NCI-H2227 (cell line): ENCODE measurements at regions not wholly inside any gene's neighbourhood (a gene's known extent, or its start where the extent isn't known, plus 50 kb on each side); places are given as distances from the start of the nearest gene placed in this dataset.

Experiments
- DNase-seq: peaks from one replicate; lab custom pipeline; 2025; ENCODE audit not compliant: unreplicated experiment; lab: John Stamatoyannopoulos, UW

DNA sequence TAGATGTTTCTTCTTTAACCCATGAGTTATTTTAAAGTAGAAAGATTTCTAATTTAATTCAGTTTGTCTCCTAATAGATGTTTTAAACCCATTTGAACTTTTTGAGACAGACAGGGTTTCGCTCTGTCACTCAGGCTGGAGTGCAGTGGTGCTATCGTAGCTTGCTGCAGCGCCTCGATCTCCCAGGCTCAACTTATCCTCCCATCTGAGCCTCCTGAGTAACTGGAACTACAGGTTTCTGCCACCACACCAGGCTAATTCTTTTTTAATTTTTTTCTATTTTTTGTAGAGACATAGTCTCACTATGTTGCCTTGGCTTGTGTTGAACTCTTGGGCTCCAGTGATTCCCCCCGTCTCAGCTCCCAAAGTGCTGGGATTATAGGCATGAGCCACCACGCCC, 53.0 kb upstream of the RAB18 start:
- no peak for DNase-seq

DNA sequence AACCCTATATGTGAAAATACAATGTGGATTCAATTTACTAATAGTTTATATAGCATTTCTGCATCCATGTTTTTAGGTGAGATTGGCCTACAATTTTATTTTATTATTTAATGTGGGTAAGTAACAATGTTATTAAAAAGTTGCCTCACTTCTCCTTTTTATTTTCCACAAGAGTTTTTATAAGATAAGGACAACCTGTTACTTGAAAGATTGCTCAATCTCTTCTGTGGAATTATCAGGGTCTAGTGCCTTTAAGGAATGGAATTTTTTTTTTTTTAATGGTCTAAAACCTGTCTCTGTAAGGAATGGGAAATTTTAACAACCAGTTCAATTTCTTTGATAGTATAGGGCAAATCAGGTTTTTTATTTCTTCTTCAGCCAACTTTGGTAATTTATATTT, 53.9 kb upstream of the RAB18 start:
- no peak for DNase-seq

DNA sequence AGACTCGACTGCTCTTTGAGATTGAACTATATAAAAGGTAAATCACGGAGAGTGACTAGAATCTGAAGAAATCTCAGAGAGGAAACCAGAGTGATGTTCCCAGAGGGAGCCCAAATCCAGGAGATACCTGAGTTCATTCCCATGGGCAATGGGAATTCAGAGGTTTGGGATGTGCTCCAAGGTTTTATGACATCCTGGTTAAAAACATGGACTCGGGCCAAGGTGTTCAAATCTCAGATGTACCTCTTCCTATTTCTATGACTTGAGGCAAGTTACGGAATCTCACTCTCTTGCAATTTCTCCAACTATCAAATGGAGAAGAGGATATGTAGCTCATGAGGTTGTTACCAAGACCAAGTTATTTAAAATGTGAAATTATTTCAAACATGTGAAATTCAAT, 54.5 kb upstream of the RAB18 start:
- no peak for DNase-seq

DNA sequence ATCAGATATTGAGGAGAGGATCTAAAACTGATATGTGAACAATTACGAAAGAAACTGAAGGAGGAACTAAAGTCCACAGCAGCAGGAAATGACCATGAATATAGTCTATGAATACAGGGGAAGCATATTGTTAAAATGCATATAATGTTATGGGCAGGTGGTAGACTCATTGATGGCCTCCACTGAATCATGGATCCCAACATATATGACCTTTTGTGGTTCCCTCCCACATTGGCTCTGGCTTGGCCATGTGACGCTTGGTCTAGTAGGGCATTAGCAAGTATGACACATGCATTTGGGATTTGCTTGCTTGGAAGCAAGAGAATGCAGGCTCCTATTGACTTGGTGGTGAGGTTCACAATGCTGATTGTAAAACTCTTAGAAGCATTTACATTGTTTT, 55.2 kb upstream of the RAB18 start:
- DNase-seq, result no peak

DNA sequence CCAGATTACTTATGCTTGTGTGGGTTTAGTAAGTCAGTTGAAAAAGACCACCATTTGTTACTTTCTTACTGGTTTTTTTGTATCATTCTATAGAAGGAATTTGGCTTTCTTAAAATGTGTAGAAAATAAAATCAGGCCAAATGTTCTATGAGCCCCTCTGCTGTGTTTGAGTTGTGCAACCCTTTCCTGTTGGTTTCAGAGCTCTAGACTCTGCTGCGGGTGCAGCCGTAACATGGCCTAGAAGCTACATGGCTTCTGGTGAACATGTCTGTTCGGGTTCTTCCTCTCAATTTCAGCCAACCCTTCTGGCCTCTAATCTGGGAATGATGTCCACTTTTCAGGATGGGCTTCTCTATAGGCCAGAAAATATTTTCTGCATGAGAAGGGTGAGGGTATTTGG, 56.6 kb upstream of the RAB18 start:
- no peak for DNase-seq

DNA sequence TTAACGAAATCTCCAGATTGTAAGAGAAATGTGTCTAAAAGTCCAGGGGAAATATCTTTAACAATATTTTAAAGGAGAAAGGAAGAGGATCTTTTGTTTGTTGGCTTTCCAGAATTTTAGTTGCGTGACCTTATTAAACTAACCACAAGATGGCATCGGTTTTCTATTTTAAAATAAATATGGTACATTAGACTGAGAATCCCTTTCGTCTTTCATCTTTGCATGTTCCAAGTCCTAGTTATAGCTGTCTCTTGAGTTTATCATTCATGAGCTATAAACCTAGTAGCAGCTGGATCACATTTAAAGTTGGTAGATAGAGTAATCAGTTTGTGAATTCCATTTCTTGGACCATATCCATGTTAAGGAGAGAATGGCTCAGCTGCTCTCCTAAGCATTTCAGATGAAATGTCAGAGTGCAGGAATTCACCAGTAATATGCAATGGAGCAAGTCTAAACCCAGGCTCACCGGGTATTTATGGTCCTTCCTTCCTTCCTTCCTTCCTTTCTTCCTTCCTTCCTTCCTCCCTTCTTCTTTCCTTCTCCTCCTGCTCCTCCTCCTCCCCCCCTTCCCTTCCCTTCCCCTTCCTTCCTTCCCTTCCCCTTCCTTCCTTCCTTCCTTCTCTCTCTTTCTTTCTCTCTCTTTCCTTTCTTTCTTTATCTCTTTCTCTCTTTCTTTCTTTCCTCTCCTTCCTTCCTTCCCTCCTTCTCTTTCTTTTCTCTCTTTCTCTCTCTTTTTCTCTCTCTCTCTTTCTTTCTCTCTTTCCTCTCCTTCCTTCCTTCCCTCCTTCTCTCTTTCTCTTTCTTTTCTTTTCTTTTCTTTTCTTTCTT, 57.8 kb upstream of the RAB18 start:
- peak; percentile 14 for DNase-seq

DNA sequence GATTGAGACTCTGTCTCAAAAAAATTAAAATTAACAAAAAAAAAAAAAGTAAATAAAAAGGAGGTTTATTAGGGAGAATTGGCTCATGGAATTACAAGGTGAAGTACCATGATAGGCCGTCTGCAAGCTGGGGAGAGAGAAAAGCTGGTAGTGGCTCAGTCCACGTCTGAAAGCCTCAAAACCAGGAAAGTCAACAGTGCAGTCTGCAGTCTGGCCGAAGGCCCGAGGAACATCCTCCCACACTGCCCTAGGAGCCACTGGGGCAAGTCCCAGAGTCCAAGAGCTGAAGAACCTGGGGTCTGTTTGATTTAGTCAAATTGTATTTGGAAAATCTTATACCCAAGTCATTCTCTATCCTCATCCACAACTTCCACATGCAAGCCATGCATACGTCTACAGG, 59.0 kb upstream of the RAB18 start:
- DNase-seq, result no peak

DNA sequence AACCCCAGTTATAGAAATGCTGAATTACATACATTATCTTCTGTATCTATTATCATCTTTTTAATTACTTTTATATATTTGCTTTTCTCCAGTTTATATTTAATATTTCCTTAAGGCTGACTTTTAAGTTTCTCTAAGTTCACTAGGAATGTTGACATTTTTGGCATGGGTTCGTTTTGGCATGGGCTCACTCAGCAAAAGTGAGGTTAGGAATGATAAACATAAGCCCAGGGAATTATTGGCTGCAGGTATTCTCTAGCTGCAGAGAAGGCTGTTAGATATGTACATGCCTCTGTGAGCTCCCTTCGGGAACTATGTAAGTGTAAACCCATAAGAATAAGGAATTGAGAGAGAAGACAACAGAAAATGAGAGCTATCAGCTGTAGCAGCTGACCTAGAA, 63.6 kb upstream of the RAB18 start:
- no peak for DNase-seq

DNA sequence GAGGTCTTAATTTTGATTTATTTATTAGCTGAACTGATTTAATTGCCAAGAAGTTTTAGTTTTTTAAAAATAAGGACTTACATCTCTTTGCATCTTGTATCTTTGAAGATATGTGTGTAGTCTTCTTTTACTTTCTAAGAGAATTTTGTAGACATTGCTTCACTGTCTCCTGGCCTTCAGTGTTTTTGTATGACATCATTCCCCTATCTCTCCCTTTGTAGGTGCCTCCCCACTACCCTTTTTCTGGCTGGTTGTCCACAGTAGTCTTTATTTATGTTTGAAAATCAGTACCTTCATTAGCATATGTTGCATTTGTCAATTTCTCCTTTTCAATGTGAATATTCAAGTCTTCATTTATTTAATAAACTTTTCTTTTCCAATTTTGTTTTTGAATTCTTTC, 64.1 kb upstream of the RAB18 start:
- no peak for DNase-seq

DNA sequence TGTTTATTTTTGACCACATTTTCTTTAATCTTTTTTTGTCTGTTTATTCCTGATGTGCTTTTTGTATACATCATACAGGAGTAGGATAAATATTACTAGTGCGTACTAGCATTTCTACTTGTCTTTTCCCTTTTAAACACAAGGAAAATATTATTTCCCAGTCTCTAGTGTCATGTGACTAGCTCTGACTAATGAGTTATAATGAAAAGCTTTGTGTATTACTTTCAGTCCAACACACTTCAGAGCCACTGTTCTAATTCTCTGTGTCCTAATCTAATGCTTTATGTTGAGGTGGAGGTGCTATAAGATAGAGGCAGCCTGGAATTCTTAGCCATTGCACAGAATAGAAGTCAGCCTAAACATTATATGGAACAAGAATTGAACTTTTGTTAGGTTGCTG, 65.0 kb upstream of the RAB18 start:
- no peak for DNase-seq

DNA sequence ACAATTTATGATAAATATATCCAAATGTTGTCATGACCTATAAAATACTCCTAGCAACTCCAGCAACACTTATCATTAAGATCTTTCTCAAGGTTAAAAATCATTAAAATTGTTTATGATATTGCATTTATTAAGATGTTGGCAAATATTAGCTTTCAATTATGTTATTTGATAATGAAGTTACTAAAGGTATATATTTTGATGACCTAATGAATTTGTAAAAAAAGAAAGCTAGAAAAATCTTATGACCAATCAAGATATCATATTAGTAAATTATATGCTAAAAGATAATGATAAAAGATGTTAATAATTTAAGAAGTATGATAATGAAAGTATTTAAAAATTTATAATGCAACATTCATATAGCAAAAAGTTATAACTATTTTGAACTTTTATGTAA, 66.3 kb upstream of the RAB18 start:
- no peak for DNase-seq

DNA sequence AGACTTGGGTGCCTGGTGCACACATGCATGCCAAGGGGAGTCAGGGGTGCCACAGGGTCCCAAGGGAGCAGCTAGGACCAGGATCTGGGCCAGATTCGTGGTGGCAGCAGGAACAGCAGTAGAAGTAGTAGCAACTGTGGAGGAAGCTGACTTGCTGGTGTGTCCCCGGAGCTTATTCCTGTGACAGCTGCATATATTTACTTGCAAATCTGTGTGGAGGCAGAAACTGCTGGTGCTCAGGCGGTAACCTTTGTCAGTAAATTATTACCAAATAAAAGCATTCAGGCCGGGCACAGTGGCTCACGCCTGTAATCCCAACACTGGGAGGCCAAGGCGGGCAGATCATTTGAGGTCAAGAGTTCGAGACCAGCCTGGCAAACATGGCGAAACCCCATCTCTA, 67.4 kb upstream of the RAB18 start:
- no peak for DNase-seq

DNA sequence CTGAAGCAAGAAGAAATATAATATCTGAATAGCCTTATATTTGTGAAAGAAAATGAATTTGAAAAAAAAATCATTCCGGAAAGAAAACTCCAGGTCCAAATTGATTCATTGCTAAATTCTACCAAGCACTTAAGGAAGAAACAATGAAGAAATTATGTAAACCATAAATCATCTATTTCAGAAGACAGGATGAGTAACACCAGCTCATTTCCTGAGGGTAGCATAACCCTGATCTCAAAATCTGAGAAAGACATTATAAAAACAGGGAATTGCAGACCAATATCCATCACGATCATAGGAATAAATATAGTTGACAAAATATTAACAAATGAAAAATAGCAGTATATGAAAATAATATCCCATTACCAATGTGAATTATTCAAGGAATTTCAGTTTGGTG, 70.1 kb upstream of the RAB18 start:
- DNase-seq, result no peak

DNA sequence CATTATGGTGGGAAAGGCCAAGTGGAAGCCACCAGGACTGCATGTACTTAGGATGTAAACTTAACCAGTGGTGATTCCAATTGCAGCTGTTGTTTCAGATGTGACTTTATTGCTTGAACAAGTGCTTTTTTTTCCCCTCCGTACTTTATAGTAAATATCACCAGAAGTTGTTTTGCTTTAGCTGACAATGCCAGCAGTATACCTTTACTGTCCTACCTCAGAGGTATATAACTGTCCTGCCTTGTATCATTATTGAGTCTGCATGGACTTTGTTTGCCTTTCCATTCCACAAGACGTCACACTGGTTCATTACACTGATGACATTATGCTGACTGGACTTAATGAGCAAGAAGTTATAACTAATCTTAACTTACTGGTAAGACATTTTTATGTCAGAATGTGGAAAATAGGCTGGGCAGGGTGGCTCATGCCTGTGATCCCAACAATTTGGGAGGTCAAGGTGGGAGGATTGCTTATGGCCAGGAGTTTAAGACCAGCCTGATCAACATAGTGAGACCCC, 77.1 kb upstream of the RAB18 start:
- no peak for DNase-seq

DNA sequence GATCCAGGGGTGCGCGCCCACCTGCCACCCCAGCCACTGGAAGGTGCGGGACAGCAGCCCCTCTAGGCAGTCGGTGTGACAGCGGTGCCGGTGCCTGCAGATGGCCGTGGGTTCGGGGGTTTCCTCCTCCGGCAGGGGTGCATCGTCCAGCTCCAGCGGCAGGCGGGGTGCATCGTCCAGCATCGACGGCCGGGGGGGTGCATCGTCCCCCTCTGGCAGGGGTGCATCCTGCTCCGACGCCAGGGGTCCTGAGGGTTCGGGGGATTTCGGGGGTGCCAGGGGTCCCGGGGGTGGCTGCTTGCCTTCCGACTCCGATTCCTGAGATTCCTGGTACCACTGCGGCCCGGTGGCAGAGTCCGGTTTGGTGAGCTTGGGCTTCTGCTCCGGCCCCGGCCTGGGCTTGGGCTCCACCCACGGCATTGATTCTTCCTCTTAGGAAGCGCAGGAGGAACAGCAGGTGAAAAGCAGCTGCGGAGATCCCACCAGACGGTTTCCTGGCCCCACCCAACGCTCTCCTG, 90.2 kb upstream of the RAB18 start:
- DNase-seq, result no peak

DNA sequence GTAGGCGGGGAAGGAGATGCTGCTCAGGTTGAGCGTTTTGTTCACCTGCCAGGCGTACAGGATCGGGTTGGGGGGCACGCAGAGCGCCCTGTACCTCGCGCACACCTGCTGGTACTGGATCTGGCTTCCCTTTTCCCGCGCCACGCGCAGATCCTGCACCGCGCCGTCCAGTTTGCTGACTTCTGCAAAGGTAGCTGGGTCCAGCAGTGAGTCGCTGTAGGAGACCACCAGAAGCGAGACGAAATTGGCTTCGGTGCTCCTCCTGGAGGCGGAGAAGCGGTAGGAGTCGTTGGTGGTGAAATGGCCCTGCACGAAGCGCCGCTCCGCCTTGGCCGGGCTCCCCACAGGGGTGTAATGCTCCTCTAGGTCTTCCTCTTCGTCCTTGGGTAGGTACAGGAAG, 90.7 kb upstream of the RAB18 start:
- no peak for DNase-seq

DNA sequence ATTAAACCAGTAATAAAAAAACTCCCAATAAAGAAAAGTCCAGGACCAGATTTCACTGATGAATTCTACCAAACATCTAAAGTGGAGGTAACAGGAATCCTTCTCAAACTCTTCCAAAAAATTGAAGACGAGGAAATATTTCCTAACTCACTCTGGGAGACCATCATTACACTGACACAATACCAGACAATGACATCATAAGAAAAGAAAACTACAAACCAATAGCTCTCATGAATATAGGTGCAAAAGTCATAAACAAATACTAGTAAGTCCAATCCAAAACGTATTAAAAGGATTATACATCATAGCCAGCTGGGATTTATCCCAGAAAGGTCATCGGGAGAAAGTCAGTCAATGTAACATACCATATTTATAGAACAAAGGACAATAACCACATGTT, 94.0 kb upstream of the RAB18 start:
- no peak for DNase-seq

DNA sequence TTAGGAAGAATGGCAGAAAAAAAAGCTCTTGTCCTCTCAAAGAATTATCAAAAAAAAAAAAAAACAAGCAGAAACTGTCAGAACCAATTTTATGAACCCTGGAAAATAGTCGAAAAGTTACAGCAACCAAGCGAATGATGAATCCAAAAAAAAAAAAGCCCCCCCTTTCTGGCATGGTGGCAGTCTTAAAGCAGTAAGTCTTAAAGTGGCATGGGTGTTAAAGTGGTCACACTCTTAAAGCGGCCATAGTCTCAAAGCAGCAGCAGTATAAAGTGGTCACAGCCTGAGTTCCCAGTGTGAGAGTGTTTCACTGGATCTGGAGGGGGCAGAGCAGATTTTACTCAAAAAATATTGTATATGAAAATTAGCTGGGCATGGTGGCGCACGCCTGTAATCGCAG, 96.8 kb upstream of the RAB18 start:
- DNase-seq, result no peak

DNA sequence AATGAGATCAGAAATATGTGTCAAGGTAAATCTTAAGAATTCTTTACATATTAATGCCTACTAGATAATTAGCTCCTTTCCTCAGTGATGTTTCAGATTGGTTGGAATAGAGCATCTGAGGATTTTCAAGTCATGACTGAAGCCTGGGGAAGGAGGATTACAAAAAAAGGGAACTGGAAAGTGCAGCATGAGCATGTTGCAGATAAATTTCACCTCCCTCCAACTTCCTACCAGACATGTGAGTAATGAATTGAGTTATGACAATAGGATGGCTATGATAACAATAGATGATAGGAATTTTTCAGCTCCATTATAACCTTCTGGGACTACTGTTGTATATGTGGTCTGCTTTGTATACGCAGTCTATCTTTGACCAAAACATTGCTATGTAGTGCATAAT, 104.2 kb upstream of the RAB18 start:
- DNase-seq, result no peak

DNA sequence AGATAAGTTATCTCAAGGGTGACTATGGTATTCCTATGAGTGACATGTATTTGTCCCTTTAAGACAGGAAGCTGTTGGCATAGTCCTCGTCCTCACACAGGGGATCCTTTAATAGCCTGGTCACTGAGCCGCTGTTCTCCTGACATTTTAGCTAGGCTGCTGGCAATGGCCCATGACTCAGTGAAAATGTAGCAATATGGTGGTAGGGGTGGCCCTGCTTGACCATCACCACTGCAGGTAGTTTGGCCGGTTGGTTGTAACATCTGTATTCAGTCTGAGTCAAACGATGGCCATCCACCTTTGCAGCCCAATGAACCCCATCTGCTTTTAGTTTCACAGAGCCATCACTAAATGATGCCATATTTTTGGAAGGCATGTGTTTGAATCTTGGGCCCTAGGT, 110.1 kb upstream of the RAB18 start:
- no peak for DNase-seq

DNA sequence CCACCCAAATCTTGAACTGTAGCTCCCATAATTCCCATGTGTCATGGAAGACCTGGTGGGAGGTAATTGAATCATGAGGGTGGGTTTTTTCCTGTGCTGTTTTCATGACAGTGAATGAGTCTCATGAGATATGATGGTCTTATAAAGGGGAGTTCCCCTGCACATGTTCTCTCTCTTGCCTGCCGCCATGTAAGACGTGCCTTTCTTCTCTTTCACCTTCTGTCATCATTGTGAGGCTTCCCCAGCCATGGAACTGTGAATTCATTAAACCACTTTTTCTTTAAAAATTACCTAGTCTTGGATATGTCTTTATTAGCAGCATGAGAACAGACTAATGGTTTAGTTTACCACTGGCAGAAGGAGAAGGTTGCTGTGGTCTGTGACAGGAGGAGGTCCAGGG, 111.5 kb upstream of the RAB18 start:
- no peak for DNase-seq

DNA sequence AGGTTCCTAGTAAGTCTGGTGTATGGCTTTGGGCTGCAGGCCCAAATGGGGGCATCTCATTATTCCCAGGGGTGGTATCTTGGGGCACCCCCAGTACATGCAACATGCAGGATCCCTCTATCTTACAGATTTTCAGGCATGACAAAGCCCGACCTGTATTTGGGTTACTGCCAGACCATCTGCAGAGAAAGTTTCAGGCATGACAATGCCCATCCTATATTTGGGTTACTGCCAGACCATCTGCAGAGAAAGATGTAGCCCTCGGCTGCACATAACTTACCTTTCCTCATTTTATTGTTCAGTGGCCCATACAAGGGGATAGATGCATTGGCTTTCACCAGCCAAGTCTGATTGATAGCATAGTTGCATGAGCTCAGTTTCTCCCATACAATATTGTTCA, 112.2 kb upstream of the RAB18 start:
- DNase-seq, result no peak

DNA sequence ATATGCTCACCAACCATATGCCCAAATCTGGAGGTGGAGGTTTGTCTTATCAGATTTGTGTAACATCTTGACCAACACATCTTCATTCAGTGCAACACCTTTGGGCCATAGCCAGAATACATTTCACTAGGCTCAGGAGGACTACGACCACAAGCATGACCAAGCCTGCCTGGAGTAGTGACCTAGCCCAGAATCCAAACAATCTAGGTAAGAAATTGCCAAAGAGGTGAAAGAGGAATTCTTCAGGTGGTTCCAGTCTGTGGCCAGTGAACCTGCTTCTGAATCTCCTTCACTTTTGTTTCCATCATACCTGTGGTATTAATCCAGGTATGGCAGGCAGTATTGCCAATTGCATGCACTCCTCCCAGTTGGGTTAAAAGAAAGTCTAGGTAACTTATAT, 112.8 kb upstream of the RAB18 start:
- DNase-seq, result no peak
